AG10803 (cell line): ENCODE measurements at regions not wholly inside any gene's neighbourhood (a gene's known extent, or its start where the extent isn't known, plus 50 kb on each side); places are given as distances from the start of the nearest gene placed in this dataset.

Source experiments
- DNase-seq: peaks from one replicate; pipeline ENCODE4 v3.0.0; 2010; ENCODE audit warnings: low read depth
- H3K4me3 ChIP-seq: 2 replicates; pipeline ENCODE4 v1.5.1; 2011; ENCODE audit warnings: mild to moderate bottlenecking, low read length, control low read depth
- TF ChIP-seq, protein P1 (sequence below): conservative IDR thresholded peaks from 2 replicates; pipeline ENCODE4 v1.5.1; 2011; ENCODE audit warnings: mild to moderate bottlenecking, low read length, control low read depth, inconsistent platforms

DNA sequence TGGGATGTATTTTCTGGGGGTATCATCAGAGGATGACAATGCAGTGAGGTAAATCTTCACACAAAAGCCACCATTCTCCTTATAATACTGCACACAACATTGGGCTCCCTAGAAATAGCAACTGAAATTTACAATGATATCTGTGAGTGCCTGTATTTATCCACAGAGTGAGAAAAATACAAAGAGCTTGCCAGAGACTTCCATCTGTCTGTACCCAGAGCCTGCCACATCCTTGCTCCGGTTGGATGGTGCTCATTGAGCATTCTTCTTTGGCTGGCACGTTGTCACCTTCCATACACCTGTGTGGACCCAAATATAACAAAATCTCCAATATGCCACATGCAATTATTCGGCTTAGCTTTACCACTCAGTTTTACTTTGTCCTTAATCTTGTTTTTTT is 189.5 kb upstream of the UFM1 start:
- TF ChIP-seq, protein P1, sequence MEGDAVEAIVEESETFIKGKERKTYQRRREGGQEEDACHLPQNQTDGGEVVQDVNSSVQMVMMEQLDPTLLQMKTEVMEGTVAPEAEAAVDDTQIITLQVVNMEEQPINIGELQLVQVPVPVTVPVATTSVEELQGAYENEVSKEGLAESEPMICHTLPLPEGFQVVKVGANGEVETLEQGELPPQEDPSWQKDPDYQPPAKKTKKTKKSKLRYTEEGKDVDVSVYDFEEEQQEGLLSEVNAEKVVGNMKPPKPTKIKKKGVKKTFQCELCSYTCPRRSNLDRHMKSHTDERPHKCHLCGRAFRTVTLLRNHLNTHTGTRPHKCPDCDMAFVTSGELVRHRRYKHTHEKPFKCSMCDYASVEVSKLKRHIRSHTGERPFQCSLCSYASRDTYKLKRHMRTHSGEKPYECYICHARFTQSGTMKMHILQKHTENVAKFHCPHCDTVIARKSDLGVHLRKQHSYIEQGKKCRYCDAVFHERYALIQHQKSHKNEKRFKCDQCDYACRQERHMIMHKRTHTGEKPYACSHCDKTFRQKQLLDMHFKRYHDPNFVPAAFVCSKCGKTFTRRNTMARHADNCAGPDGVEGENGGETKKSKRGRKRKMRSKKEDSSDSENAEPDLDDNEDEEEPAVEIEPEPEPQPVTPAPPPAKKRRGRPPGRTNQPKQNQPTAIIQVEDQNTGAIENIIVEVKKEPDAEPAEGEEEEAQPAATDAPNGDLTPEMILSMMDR = no peak
- DNase-seq = no peak
- H3K4me3 ChIP-seq = no peak overlapping the region

DNA sequence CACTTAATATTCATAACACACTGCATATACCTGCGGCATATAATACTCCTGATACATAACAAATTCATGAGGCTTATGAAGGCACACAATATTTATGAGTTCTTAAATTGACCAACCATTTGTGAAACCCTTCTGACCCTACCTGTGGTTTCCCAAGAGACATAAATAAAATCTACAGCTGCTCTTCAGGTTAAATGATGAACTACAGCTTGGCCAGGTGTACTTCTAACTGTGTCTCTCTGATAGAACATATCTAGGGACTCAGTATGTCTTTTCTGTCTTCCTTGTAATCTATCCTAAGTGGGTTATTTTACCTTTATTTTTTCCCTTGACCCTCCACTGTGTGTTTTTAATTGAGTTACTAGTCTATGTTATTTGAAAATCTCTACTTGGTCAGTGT is 189.9 kb upstream of the UFM1 start:
- no peak for DNase-seq
- TF ChIP-seq, protein P1 = no peak
- H3K4me3 ChIP-seq = no peak overlapping the region

GRCh38 chr13:38147050-38147449 is 202.6 kb upstream of the UFM1 start:
- no peak overlapping the region for H3K4me3 ChIP-seq
- TF ChIP-seq, protein P1 = no peak
- no peak for DNase-seq

- H3K4me3 ChIP-seq = no peak overlapping the region
- no peak for DNase-seq
- TF ChIP-seq, protein P1 = no peak
Measured at GRCh38 chr13:38141792-38142191, 207.9 kb upstream of the UFM1 start.

DNA sequence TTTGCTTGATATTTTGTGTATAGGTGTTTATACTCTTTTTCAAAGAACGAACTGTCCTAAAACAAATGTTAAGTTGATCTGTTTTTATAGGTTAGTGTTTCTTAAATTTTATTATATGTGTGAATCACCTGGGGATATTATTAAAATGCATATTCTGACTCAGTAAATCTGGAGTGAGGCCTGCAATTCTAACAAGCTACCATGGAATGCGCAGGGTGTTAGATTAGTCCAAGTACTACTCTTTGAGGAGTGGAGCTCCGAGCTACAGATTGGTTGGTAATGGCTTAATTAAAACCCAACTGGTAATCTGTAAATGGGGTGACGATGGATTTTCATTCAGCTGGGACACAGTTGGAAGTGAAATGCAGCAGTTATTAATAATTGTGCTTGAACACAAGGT is 214.1 kb upstream of the UFM1 start:
- TF ChIP-seq, protein P1 = no peak

GRCh38 chr13:38121267-38121666 is 228.4 kb upstream of the UFM1 start:
- no peak overlapping the region for H3K4me3 ChIP-seq
- TF ChIP-seq, protein P1 = no peak
- DNase-seq = no peak

More for the DNA sequence above, 214.1 kb upstream of the UFM1 start:
- no peak for DNase-seq
- no peak overlapping the region for H3K4me3 ChIP-seq

DNA sequence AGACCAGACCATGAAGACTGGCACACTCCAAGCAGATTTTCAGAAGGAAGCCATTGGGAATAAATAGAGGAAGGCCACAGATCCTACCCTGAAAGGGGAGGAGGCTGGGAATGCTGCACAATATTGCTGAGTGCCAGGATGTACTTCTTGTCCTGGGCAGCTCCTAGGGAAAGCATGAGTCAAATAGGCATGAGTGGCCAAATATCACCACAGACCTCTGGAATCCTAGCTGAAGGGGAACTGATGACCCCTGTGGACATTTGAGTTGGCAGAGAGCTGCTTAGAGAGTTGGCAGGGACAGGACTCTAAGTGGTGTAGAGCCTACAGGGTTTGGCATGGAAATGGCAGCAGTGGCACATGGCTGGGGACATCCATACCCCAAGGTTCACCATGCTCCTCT is 234.3 kb upstream of the TRPC4 start:
- no peak overlapping the region for H3K4me3 ChIP-seq
- DNase-seq = no peak
- TF ChIP-seq, protein P1 = no peak
